Panc1 (cell line): ENCODE measurements at regions not wholly inside any gene's neighbourhood (a gene's known extent, or its start where the extent isn't known, plus 50 kb on each side); places are given as distances from the start of the nearest gene placed in this dataset.

ENCODE experiments used
- ATAC-seq: fragments of 200-7000 bp; cut with Tn5 transposase; 2 replicates; pipeline ENCODE4 v1.9.1; 2020; ENCODE audit warnings: mild to moderate bottlenecking, moderate library complexity
- BruUV-seq: library from RNA; stranded (reverse); fragments of 400-500 nt; replicated peaks from 2 replicates; lab custom pipeline; 2021; lab: Mats Ljungman, UMichigan
- CTCF ChIA-PET: fragments of 300-600 bp; sonication (Branson Sonifier 250); formaldehyde crosslinking; loops from one replicate; lab custom pipeline; 2022; ENCODE audit warnings: antibody characterized with exemption; lab: Charles Lee
- POLR2A ChIA-PET: fragments of 300-600 bp; sonication (Branson Sonifier 250); formaldehyde crosslinking; loops from one replicate; lab custom pipeline; 2022; ENCODE audit warnings: antibody characterized with exemption; lab: Charles Lee
- DNase-seq: peaks from one replicate; pipeline ENCODE4 v3.0.0-alpha.2; 2010; ENCODE audit warnings: low read depth, low spot score
- H3K27ac ChIP-seq: 2 replicates; pipeline ENCODE4 v1.5.1; 2011; ENCODE audit warnings: mild to moderate bottlenecking, low read length, inconsistent platforms
- H3K27me3 ChIP-seq: fragments of 200-500 bp; sonication (Bioruptor generic); 2 replicates; pipeline ENCODE4 v1.6.0; 2014; ENCODE audit warnings: low read length, inconsistent platforms; ENCODE audit not compliant: control insufficient read depth, insufficient read depth
- H3K36me3 ChIP-seq: fragments of 200-500 bp; sonication (Bioruptor generic); 2 replicates; pipeline ENCODE4 v1.5.1; 2014; ENCODE audit warnings: inconsistent platforms, mild to moderate bottlenecking, low read length, moderate library complexity; ENCODE audit not compliant: control insufficient read depth, insufficient read depth
- H3K4me1 ChIP-seq: 2 replicates; pipeline ENCODE4 v1.5.1; 2011; ENCODE audit warnings: inconsistent platforms, mild to moderate bottlenecking, low read length, moderate library complexity; ENCODE audit not compliant: control insufficient read depth, insufficient read depth
- H3K4me3 ChIP-seq, 2 experiments: 2 replicates each; pipeline ENCODE4 v1.5.1; 2011 to 2012; ENCODE audit warnings: low read depth in 2 of 2, low read length in 2 of 2, mild to moderate bottlenecking in 2 of 2, inconsistent platforms in 1 of 2, moderate library complexity in 1 of 2
- H3K9me3 ChIP-seq: fragments of 200-500 bp; sonication (Bioruptor generic); 2 replicates; pipeline ENCODE4 v1.5.1; 2014; ENCODE audit warnings: low read depth, mild to moderate bottlenecking, inconsistent platforms, low read length, moderate library complexity; ENCODE audit not compliant: control insufficient read depth, insufficient read depth
- CTCF ChIP-seq: fragments of 450-650 bp; IDR thresholded peaks from 2 replicates; pipeline ENCODE4 v1.5.1; 2017; ENCODE audit warnings: mild to moderate bottlenecking
- POLR2AphosphoS5 ChIP-seq: IDR thresholded peaks from 2 replicates; pipeline ENCODE4 v1.6.1; 2012; ENCODE audit warnings: mild to moderate bottlenecking, low read depth, low read length, moderate library complexity
- REST ChIP-seq, 2 experiments: IDR thresholded peaks; 2 replicates each; pipeline ENCODE4 v1.6.1; 2011 to 2012; ENCODE audit warnings: low read depth in 2 of 2, control low read depth in 1 of 2, low read length in 1 of 2, mild to moderate bottlenecking in 1 of 2, moderate library complexity in 1 of 2; ENCODE audit not compliant: insufficient read depth in 1 of 2
- SIN3A ChIP-seq: IDR thresholded peaks from 2 replicates; pipeline ENCODE4 v1.6.1; 2012; ENCODE audit warnings: low read depth, mild to moderate bottlenecking, low read length, moderate library complexity, borderline replicate concordance; ENCODE audit not compliant: insufficient read depth
- TCF7L2 ChIP-seq: IDR thresholded peaks from 2 replicates; pipeline ENCODE4 v1.6.1; 2011; ENCODE audit warnings: mild to moderate bottlenecking, low read depth, low read length, inconsistent platforms
- in situ Hi-C: cut with HindIII; loops from 2 replicates; pipeline ENCODE4 v1.10.0; 2016; ENCODE audit warnings: low sequenced_read_pairs, low pct_unique_long_range_greater_than_20kb
- intact Hi-C: fragments of 100-400 bp; cut with micrococcal nuclease; formaldehyde crosslinking; loops from one replicate; pipeline ENCODE4 v1.10.0; 2022; ENCODE audit not compliant: unreplicated experiment

GRCh38 chr13:78258304-78258703, 339.7 kb upstream of the EDNRB start:
- BruUV-seq: no TSS peak
- H3K27ac ChIP-seq: no peak overlapping the region
- intact Hi-C loops (no loop called here), in situ Hi-C loops (no loop called here)
- no peaks in the 10 kb centered on the region for H3K9me3 ChIP-seq
- H3K4me1 ChIP-seq: no peaks in the 10 kb centered on the region
- CTCF ChIA-PET: no interaction called here
- DNase-seq (no peak), ATAC-seq (no peak)
- TF ChIP-seq REST (IDR thresholded peaks at IDR 0.05; ENCODE audit: insufficient read depth in 1 of 2, low read depth in 2 of 2, low read length in 1 of 2) (no peak), TCF7L2 (no peak)
- POLR2A ChIA-PET: no interaction called here
- no peaks in the 10 kb centered on the region for H3K27me3 ChIP-seq
- H3K4me3 ChIP-seq: no peak overlapping the region
- H3K36me3 ChIP-seq: no peaks in the 10 kb centered on the region

- no peak overlapping the region for H3K4me3 ChIP-seq
- no peaks in the 10 kb centered on the region for H3K27me3 ChIP-seq
- TF ChIP-seq SIN3A: no peak
- no peak for TF ChIP-seq POLR2AphosphoS5
- no peak for TF ChIP-seq REST (IDR thresholded peaks at IDR 0.05; ENCODE audit: insufficient read depth in 1 of 2, low read depth in 2 of 2, low read length in 1 of 2)
- TF ChIP-seq TCF7L2: no peak
- no peak for TF ChIP-seq CTCF
- DNase-seq (no peak), ATAC-seq (no peak)
- no peaks in the 10 kb centered on the region for H3K4me1 ChIP-seq
- H3K27ac ChIP-seq: no peak overlapping the region
- H3K9me3 ChIP-seq: no peaks in the 10 kb centered on the region
- no TSS peak for BruUV-seq
- ChIA-PET POLR2A (no interaction called here), CTCF (no interaction called here)
- H3K36me3 ChIP-seq: no peaks in the 10 kb centered on the region
- in situ Hi-C loops: no loop called here
- intact Hi-C loops: no loop called here
Observed at GRCh38 chr13:78256484-78256883, 337.9 kb upstream of the EDNRB start.
